ENCODE measurements at regions not wholly inside any gene's neighbourhood (a gene's known extent, or its start where the extent isn't known, plus 50 kb on each side); places are given as distances from the start of the nearest gene placed in this dataset.

DNA sequence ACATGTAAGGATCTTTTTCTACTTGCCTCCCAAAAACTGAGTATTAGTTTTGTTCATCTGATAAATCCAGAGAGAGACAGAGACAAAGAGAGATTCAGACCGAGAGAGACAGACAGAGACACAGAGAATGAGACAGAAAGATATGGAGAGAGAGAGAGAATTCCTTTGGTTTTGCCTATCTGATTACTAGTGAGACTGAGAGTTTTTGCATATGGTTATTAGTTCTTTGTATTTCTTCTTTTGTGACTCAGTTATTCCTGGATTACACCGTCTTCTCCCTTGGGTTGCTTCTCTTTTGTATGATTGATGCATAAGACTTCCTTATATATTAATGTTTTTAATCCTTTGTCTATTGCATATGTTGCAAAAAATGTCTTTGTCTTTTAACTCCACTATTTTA lies 91.2 kb upstream of the SPATA31C2 start:
- TF ChIP-seq, protein P1, sequence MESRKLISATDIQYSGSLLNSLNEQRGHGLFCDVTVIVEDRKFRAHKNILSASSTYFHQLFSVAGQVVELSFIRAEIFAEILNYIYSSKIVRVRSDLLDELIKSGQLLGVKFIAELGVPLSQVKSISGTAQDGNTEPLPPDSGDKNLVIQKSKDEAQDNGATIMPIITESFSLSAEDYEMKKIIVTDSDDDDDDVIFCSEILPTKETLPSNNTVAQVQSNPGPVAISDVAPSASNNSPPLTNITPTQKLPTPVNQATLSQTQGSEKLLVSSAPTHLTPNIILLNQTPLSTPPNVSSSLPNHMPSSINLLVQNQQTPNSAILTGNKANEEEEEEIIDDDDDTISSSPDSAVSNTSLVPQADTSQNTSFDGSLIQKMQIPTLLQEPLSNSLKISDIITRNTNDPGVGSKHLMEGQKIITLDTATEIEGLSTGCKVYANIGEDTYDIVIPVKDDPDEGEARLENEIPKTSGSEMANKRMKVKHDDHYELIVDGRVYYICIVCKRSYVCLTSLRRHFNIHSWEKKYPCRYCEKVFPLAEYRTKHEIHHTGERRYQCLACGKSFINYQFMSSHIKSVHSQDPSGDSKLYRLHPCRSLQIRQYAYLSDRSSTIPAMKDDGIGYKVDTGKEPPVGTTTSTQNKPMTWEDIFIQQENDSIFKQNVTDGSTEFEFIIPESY (IDR thresholded peaks at IDR 0.05; ENCODE audit: extremely low read depth, insufficient replicate concordance, low read length) = no peak
- TF ChIP-seq POLR2AphosphoS5 (IDR thresholded peaks at IDR 0.05; ENCODE audit: low read depth, low read length) = no peak
- TF ChIP-seq, protein P2, sequence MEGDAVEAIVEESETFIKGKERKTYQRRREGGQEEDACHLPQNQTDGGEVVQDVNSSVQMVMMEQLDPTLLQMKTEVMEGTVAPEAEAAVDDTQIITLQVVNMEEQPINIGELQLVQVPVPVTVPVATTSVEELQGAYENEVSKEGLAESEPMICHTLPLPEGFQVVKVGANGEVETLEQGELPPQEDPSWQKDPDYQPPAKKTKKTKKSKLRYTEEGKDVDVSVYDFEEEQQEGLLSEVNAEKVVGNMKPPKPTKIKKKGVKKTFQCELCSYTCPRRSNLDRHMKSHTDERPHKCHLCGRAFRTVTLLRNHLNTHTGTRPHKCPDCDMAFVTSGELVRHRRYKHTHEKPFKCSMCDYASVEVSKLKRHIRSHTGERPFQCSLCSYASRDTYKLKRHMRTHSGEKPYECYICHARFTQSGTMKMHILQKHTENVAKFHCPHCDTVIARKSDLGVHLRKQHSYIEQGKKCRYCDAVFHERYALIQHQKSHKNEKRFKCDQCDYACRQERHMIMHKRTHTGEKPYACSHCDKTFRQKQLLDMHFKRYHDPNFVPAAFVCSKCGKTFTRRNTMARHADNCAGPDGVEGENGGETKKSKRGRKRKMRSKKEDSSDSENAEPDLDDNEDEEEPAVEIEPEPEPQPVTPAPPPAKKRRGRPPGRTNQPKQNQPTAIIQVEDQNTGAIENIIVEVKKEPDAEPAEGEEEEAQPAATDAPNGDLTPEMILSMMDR (IDR thresholded peaks at IDR 0.05 in 2 of 3, conservative IDR thresholded peaks at IDR 0.05 in 1 of 3; ENCODE audit: borderline replicate concordance in 1 of 3, insufficient read depth in 1 of 3, low read depth in 2 of 3, low read length in 2 of 3) = no peak
